ENCODE measurements at regions not wholly inside any gene's neighbourhood (a gene's known extent, or its start where the extent isn't known, plus 50 kb on each side); places are given as distances from the start of the nearest gene placed in this dataset.
"Not testable (repeated sequence)": the region's sequence is repeated elsewhere in the genome, so short reads cannot be mapped to it uniquely, and the experiment has no call there.

DNA sequence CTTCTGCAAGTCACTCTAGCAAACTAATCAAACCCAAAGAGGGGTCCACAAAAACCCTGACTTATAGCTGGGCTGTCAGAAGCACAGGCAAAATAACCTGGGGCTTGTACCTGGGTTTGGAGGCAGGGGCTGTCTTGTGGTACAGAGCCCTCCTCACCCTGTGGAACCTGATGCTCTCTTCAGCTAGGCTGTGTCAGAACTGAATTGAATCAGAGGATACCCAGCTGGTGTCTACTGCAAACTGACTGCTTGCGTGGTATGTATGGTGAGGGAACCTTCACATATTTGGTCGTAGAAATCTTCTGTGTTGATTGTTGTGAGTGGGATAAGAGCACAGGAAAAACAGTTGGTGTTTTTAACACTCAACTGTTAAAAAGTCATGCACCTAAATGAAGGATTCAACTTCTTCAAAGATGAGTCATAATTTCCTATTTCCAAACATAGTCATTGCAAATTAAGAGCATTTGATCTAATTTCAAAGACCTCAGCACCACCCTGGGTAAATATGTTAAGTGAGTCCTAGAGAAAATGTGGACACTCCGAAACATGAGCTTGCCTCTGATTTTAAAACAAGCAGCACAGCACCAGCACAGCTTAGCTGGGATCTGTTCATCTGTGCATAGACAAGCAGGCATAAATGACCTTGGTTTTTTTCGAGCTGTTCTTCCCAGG is 840.2 kb downstream of the UQCRFS1 start:
- Mint-ChIP-seq H3K4me3 (no peak overlapping the region), H3K9me3 (no peaks in the 10 kb centered on the region), H3K27ac (no peak overlapping the region), H3K27me3 (ENCODE audit: low read depth in 3 of 3) (peaks cover 0 to 8% (median 2%) of the 10 kb centered on the region in 3 donors), H3K4me1 (no peaks in the 10 kb centered on the region), H3K36me3 (peaks cover 0 to 10% (median 3%) of the 10 kb centered on the region in 3 donors)
- no peak for DNase-seq

DNA sequence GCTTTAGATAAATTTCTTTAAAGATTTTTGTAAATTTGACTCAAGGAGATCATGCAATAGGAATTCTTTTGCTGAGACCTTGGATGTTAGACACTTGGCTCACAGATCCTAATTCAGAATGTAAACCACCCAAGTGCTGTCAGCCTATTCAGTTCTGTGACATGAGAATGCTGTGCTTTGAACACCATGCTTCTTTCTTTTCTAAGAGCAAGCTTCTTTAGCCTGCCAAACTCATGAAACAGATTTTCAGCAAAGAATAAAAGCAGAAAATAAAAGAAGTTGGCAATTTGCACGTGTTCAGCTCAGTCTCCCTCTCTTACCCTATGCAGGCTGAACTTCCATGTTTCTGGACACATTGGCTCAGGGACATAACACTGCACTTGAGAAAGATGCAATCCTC is 845.8 kb downstream of the UQCRFS1 start:
- peaks cover 0 to 5% (median 2%) of the 10 kb centered on the region in 3 donors for H3K27me3 Mint-ChIP-seq (ENCODE audit: low read depth in 3 of 3)
- no peak overlapping the region for H3K27ac Mint-ChIP-seq
- no peaks in the 10 kb centered on the region for H3K4me1 Mint-ChIP-seq
- no peak overlapping the region for H3K4me3 Mint-ChIP-seq
- H3K9me3 Mint-ChIP-seq: no peaks in the 10 kb centered on the region
- peaks cover 0 to 10% (median 3%) of the 10 kb centered on the region in 3 donors for H3K36me3 Mint-ChIP-seq
- no peak for DNase-seq

DNA sequence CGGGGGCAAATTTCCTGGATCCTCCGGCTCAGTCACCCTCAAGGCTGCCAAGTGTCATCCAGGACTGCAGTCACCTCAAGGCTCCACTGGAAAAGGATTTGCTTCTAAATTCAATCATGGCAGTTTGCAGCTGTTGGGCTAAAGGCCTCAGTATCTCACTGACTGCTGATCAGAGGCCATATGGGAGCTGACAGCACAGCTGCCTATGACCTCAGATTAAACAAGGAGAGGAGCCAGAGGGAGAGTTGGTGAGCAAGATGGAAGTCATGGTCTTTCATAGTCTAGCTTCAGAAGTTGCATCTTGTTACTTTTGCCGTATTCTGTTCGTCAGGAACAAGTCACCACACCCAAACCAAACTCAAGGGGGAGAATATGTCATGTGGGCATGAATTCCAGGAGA is 849.7 kb downstream of the UQCRFS1 start:
- Mint-ChIP-seq H3K9me3 (no peaks in the 10 kb centered on the region), H3K27me3 (ENCODE audit: low read depth in 3 of 3) (peaks cover 0 to 5% (median 2%) of the 10 kb centered on the region in 3 donors), H3K4me3 (no peak overlapping the region), H3K4me1 (peaks cover 0 to 2% of the 10 kb centered on the region in 2 donors), H3K27ac (no peak overlapping the region), H3K36me3 (no peaks in the 10 kb centered on the region)
- no peak for DNase-seq

DNA sequence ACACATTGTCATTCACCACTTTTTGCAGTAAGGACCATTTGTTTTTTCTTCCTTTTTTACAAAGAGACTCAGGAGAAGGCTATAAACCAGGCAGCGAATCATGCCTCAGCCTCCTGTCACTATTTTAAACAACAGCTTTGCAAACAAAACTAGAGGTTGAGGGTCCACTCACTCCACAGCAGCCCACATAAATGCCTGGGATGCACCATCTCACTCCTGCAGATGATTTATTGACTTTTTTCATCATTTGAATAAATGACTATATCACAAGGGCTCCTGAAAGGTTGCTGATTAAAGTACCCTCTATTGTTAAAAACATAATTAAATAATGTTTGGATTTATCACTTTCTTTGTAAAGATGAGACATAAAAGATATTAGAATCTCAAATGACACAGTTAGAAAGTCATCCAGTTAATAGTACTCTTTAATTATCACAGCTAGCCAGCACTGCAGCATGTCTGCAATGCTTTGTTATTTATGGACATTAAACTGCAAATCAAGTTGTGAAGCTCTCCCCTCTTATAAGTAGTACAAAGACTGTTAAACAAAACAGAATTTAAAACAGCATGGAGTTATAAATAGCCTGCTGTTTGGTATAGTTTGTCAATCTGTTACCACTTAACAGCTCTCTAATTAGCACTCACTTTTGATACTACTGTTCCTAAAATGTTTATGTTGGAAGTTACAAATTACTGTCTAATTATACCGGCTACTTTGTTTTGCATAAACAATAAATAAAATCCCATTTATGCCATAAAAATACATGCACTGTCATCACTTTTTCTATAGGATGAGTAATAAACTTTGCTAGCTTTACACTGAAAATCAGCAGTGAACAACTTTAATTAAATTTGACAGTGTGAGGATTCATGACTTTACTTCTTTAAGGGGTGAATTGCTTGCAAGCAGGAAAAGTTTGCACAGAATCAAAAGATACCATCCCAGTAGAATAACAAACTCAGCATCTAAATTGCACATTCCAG is 853.2 kb downstream of the UQCRFS1 start:
- Mint-ChIP-seq H3K27ac (no peak overlapping the region), H3K36me3 (no peaks in the 10 kb centered on the region), H3K27me3 (ENCODE audit: low read depth in 3 of 3) (peaks cover 0 to 2% (median 0%) of the 10 kb centered on the region in 3 donors), H3K4me3 (no peak overlapping the region), H3K4me1 (peaks cover 0 to 2% of the 10 kb centered on the region in 2 donors), H3K9me3 (no peaks in the 10 kb centered on the region)
- DNase-seq: no peak

DNA sequence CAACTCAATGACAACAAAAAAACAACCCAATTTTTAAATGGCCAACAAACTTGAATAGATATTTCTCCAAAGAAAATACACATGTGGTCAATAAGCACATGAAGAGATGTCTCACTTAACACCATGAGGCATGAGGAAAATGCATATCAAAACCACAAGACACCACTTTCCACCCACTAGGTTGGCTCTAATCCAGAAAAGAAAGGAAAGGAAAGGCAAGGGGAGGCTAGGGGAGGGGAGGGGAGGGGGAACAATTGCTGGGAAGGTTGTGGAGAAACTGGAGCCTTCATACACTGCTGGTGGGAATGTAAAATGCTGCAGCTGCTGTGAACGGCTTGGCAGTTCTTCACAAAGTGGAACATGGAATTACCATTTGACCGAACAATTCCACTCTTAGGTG is 854.3 kb downstream of the UQCRFS1 start:
- Mint-ChIP-seq H3K4me3 (no peak overlapping the region), H3K27ac (no peak overlapping the region), H3K36me3 (no peaks in the 10 kb centered on the region), H3K27me3 (ENCODE audit: low read depth in 3 of 3) (peaks cover 0 to 2% (median 2%) of the 10 kb centered on the region in 3 donors), H3K4me1 (peaks cover 0 to 2% of the 10 kb centered on the region in 2 donors), H3K9me3 (peaks cover 0 to 2% (median 0%) of the 10 kb centered on the region in 6 donors)
- DNase-seq: no peak

DNA sequence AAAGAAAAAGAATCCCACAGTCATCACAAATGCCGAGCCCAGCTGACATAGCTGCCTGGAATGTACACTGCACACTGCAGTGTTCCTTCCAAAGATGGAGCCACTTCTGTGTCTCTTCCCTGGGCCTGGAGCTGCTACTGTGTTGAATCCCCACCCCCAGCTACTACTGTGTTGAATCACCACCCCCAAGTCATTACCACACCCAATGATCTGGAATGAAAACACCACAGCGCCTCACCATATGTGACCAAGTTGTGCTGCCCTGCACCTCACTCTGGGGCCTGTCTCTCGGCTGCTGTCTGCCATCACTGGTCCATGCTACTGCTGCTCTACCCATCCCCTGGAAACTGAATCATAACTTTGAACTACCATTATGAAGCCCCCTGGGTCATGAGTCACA is 861.2 kb downstream of the UQCRFS1 start:
- H3K27ac Mint-ChIP-seq: peak overlapping the region in 1 of 6 donors; percentile 43

DNA sequence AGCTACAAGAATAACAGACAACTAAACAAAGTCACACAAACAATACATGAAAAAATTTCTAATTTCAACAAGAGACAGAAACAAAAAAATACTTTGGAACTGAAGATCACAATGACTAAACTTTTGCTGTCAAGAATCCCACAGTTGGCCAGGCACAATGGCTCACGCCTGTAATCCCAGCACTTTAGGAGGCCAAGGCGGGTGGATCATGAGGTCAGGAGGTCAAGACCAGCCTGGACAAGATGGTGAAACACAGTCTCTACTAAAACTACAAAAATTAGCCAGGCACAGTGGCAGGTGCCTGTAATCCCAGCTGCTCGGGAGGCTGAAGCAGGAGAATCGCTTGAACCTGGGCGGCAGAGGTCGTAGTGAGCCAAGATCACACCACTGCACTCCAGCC is 861.6 kb downstream of the UQCRFS1 start:
- H3K27me3 Mint-ChIP-seq (ENCODE audit: low read depth in 3 of 3); H3K27ac Mint-ChIP-seq; H3K36me3 Mint-ChIP-seq; H3K4me1 Mint-ChIP-seq; H3K4me3 Mint-ChIP-seq; H3K9me3 Mint-ChIP-seq; DNase-seq: not testable (repeated sequence)

More for the DNA sequence above, 861.2 kb downstream of the UQCRFS1 start:
- Mint-ChIP-seq H3K27me3 (ENCODE audit: low read depth in 3 of 3) (peaks cover 2 to 5% (median 4%) of the 10 kb centered on the region in 3 donors), H3K36me3 (no peaks in the 10 kb centered on the region), H3K4me3 (no peak overlapping the region), H3K4me1 (no peaks in the 10 kb centered on the region), H3K9me3 (peaks cover 0 to 9% (median 3%) of the 10 kb centered on the region in 6 donors)
- no peak for DNase-seq

DNA sequence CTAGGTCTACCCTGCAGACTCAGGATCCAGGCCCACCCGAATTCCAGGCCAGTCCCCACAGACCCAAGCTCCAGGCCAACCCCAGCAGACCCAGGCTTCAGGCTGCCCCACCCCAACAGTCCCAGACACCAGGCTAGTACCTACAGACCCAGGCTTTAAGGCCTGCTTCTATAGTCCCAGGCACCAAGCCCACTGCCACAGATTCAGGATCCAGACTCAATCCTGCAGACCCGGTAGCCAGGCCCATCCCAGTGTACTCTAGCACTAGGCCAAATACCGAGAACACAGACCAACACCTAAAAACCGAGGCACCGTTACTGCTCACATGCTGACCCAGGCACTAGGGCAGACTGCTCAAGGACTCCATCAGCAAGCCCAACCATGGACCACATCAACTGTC is 862.3 kb downstream of the UQCRFS1 start:
- Mint-ChIP-seq H3K4me1 (no peaks in the 10 kb centered on the region), H3K27ac (no peak overlapping the region)

DNA sequence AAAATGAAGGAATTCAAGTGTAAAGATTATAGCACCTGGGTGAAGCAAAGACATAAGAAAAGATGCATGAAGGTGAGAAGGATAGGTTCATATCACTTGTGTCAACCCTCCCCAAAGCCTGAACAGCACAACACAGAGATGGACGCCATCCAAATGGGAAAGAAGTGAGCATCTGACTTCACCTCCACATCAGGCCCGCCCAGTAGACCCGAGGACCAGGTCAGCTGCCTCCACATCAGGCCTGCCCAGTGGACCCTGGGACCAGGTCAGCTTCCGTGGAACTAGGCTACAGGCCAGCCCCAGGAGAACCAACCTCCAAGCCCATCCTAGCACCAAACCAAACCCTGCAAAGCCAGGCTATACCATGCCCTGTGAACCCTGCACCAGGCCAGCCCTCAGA is 862.9 kb downstream of the UQCRFS1 start:
- DNase-seq: no peak
- no peaks in the 10 kb centered on the region for H3K4me1 Mint-ChIP-seq
- no peaks in the 10 kb centered on the region for H3K36me3 Mint-ChIP-seq
- peaks cover 4 to 8% (median 5%) of the 10 kb centered on the region in 3 donors for H3K27me3 Mint-ChIP-seq (ENCODE audit: low read depth in 3 of 3)
- H3K9me3 Mint-ChIP-seq: peaks cover 0 to 9% (median 3%) of the 10 kb centered on the region in 6 donors
- no peak overlapping the region for H3K4me3 Mint-ChIP-seq
- no peak overlapping the region for H3K27ac Mint-ChIP-seq

More for the DNA sequence above, 862.3 kb downstream of the UQCRFS1 start:
- Mint-ChIP-seq H3K27me3 (ENCODE audit: low read depth in 3 of 3) (peaks cover 2 to 8% (median 4%) of the 10 kb centered on the region in 3 donors), H3K9me3 (peaks cover 0 to 9% (median 3%) of the 10 kb centered on the region in 6 donors), H3K36me3 (no peaks in the 10 kb centered on the region), H3K4me3 (no peak overlapping the region)
- DNase-seq: no peak

DNA sequence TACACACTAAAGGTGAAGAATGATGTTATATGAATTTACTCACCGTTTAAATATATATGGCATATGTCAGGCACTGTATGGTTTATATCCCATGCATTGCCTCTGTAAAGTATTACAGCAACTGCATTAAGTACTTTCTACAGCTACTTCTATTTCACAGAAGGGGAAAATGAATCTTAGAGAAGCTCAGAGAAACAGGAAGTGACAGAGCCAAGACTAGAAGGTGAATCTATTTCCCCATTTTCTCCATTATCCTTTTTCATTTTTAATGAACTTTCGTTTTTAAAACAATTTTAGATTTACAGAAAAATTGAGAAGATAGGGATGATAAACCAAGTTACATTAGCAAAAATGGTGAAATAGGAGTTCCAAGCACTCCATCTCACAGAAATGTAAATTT is 863.3 kb downstream of the UQCRFS1 start:
- Mint-ChIP-seq H3K27ac (no peak overlapping the region), H3K9me3 (peaks cover 0 to 9% (median 3%) of the 10 kb centered on the region in 6 donors), H3K36me3 (no peaks in the 10 kb centered on the region), H3K4me1 (no peaks in the 10 kb centered on the region), H3K4me3 (no peak overlapping the region), H3K27me3 (ENCODE audit: low read depth in 3 of 3) (peaks cover 4 to 8% (median 7%) of the 10 kb centered on the region in 3 donors)
- DNase-seq: no peak

DNA sequence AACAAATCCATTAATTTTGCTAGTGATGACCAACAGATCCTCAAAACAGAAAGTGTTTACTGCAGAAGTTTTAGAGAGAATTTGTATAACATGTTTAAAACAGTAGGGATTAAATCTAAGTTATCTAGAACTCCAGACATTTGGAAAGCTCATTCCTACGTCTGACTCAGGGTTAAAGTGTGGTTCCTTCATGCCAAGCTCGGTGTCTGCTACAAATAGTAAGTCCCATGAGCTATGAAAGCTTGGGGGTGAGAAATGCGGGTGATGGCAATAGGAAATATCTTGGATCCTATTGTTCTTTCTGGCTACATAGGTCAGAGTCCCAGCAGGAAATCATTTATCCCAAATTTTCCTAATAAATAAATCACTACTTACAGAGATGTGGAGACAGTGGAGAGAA is 867.1 kb downstream of the UQCRFS1 start:
- peak overlapping the region in 1 of 6 donors; percentile 41 for H3K27ac Mint-ChIP-seq
- no peaks in the 10 kb centered on the region for H3K9me3 Mint-ChIP-seq
- no peak for DNase-seq
- H3K4me1 Mint-ChIP-seq: no peaks in the 10 kb centered on the region
- no peak overlapping the region for H3K4me3 Mint-ChIP-seq
- H3K27me3 Mint-ChIP-seq (ENCODE audit: low read depth in 3 of 3): peaks cover 4 to 6% (median 5%) of the 10 kb centered on the region in 3 donors
- peaks cover 0 to 3% (median 0%) of the 10 kb centered on the region in 3 donors for H3K36me3 Mint-ChIP-seq

DNA sequence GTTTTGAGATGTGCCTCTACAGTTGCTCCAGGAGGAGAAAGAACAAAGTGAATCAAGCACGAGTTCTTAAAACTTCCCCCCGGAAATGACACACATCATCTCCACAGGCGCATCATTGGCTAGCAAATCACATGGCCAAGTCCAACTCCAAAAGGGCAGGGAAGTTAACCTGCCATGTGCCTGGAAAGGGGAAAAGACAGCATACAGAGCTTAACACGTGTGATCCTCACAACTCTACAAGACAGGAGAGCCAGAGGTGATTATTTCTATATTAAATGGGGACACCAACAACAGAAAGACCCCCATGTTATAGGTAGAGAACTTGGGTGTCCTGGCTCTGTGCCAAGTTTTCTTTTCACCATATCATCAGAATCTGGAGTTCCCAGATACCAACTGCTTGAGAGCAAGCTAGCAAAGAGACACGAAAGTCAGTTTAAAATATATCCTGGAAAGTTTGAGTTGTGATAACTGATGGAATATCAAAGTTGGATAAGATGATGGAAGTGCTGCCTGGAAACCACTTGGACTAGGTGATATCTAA is 871.1 kb downstream of the UQCRFS1 start:
- H3K27me3 Mint-ChIP-seq (ENCODE audit: low read depth in 3 of 3): peaks cover 0 to 7% (median 3%) of the 10 kb centered on the region in 3 donors
- peaks cover 3 to 6% (median 3%) of the 10 kb centered on the region in 3 donors for H3K36me3 Mint-ChIP-seq
- H3K4me3 Mint-ChIP-seq: no peak overlapping the region
- H3K9me3 Mint-ChIP-seq: peaks cover 0 to 4% (median 0%) of the 10 kb centered on the region in 6 donors
- no peak for DNase-seq
- no peaks in the 10 kb centered on the region for H3K4me1 Mint-ChIP-seq
- H3K27ac Mint-ChIP-seq: no peak overlapping the region

DNA sequence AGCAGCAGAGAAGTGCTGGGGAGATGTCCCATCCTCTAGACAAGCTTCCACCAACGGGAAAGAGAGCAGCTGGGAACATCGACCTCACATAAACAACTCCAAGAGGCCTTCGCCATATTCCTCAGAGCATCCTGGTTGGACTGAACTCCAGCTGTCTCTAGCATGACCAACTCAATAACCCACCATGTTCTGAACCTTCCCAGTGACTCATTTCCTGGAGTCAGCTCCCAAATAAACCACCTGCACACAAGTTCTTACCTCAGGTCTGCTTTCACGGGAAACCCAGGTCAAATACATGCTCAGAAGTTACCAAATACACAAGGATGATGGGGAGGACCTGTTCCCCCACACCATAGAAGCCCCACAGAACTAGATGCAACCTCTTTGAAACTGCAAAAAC is 878.5 kb downstream of the UQCRFS1 start:
- H3K4me1 Mint-ChIP-seq: no peaks in the 10 kb centered on the region
- peaks cover 0 to 3% (median 2%) of the 10 kb centered on the region in 3 donors for H3K27me3 Mint-ChIP-seq (ENCODE audit: low read depth in 3 of 3)
- H3K4me3 Mint-ChIP-seq: no peak overlapping the region
- no peaks in the 10 kb centered on the region for H3K9me3 Mint-ChIP-seq
- no peak overlapping the region for H3K27ac Mint-ChIP-seq
- peaks cover 0 to 3% (median 0%) of the 10 kb centered on the region in 3 donors for H3K36me3 Mint-ChIP-seq
- DNase-seq: no peak

DNA sequence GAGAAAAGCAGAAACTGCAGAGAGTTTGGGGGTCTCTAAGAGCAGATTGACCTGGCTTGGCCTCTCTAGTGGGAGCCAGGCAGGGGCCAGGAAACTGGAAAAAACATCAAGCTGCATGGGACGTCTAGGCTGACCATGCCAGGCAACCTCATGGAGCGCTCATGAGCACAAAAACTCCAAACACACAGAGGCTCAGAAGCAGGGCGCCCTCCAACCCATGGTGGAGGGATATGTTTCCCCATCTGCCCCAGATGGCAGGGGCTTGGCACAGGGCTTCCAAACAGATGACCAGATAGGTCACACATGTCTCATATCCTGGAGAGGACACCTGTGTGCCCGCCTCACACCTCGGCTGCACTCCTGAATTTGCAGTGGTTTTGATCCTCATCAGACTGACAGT is 879.0 kb downstream of the UQCRFS1 start:
- Mint-ChIP-seq H3K36me3 (peaks cover 0 to 6% (median 1%) of the 10 kb centered on the region in 3 donors), H3K4me3 (no peak overlapping the region), H3K27me3 (ENCODE audit: low read depth in 3 of 3) (peaks cover 0 to 3% (median 2%) of the 10 kb centered on the region in 3 donors), H3K27ac (no peak overlapping the region), H3K4me1 (no peaks in the 10 kb centered on the region), H3K9me3 (no peaks in the 10 kb centered on the region)
- no peak for DNase-seq

All from immature natural killer cell (primary cell).